ENCODE measurements at regions not wholly inside any gene's neighbourhood (a gene's known extent, or its start where the extent isn't known, plus 50 kb on each side); places are given as distances from the start of the nearest gene placed in this dataset.

GRCh38 chr6:137692806-137693205, 174.3 kb upstream of the TNFAIP3 start:
- DNase-seq = no peak

- no peak for DNase-seq
Measured at GRCh38 chr6:137693711-137694110, 173.3 kb upstream of the TNFAIP3 start.

- DNase-seq = no peak
Measured at GRCh38 chr6:137696765-137697164, 170.3 kb upstream of the TNFAIP3 start.

- DNase-seq = no peak
Measured at GRCh38 chr6:137697267-137697938, 169.7 kb upstream of the TNFAIP3 start.

- DNase-seq = no peak
Measured at GRCh38 chr6:137698636-137699030, 168.4 kb upstream of the TNFAIP3 start.

- no peak for DNase-seq
Measured at GRCh38 chr6:137699031-137699683, 167.9 kb upstream of the TNFAIP3 start.

GRCh38 chr6:137700161-137700560, 166.9 kb upstream of the TNFAIP3 start:
- no peak for DNase-seq

- no peak for DNase-seq
Measured at GRCh38 chr6:137700751-137701477, 166.1 kb upstream of the TNFAIP3 start.

GRCh38 chr6:137701942-137702341, 165.1 kb upstream of the TNFAIP3 start:
- no peak for DNase-seq

- DNase-seq = no peak
Measured at GRCh38 chr6:137702791-137703424, 164.2 kb upstream of the TNFAIP3 start.

- no peak for DNase-seq
Measured at GRCh38 chr6:137704802-137705159, 162.3 kb upstream of the TNFAIP3 start.

- DNase-seq = no peak
Measured at GRCh38 chr6:137705160-137706082, 161.6 kb upstream of the TNFAIP3 start.

GRCh38 chr6:137706083-137706750, 160.8 kb upstream of the TNFAIP3 start:
- no peak for DNase-seq

GRCh38 chr6:137707038-137707589, 159.9 kb upstream of the TNFAIP3 start:
- no peak for DNase-seq

GRCh38 chr6:137707590-137708360, 159.3 kb upstream of the TNFAIP3 start:
- DNase-seq = peak; percentile 21

- DNase-seq = no peak
Measured at GRCh38 chr6:137708481-137708880, 158.6 kb upstream of the TNFAIP3 start.

GRCh38 chr6:137709424-137710236, 157.4 kb upstream of the TNFAIP3 start:
- no peak for DNase-seq

GRCh38 chr6:137711972-137712371, 155.1 kb upstream of the TNFAIP3 start:
- no peak for DNase-seq

- no peak for DNase-seq
Measured at GRCh38 chr6:137712587-137712986, 154.5 kb upstream of the TNFAIP3 start.

GRCh38 chr6:137715589-137716045, 151.4 kb upstream of the TNFAIP3 start:
- no peak for DNase-seq
